ENCODE measurements at regions not wholly inside any gene's neighbourhood (a gene's known extent, or its start where the extent isn't known, plus 50 kb on each side); places are given as distances from the start of the nearest gene placed in this dataset.
A peak's percentile ranks its signal among the peaks of the same experiment; 100 is the strongest.
"Not testable (repeated sequence)": the region's sequence is repeated elsewhere in the genome, so short reads cannot be mapped to it uniquely, and the experiment has no call there.

DNA sequence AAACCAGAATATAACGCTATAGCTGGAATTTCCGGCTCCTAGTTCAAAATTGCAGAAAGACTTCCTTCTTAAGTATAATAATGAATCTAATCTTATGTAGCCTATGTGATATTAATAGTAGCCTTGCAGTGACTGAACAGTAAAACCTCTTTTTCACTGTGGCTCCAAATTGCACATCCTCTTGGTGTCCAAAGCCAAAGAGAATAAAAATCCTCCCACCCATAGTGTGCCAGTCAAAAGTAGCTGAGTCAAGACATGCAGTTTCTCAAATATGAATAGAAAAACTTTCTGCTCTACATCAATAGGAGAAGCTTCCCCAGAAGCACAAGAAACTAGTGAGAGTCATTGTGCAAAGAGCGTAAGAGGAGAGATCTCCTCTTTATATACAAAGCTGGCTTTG lies 76.0 kb upstream of the PICALM start:
- DNase-seq: no peak

DNA sequence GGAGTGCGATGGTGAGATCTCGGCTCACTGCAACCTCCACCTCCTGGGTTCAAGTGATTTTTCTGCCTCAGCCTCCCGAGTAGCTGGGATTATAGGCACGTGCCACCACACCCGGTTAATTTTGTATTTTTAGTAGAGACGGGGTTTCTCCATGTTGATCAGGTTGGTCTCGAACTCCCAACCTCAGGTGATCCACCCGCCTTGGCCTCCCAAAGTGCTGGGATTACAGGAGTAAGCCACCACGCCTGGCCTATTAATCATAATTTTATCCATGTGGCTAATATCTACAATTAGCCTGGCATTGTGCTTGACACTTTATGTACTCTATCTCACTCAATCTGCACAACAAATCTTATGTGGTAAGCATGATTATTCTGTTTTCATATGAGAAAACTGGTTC lies 75.2 kb upstream of the PICALM start:
- DNase-seq: not testable (repeated sequence)

- peak; percentile 57 to 59 for DNase-seq
These were observed 74.5 kb upstream of the PICALM start for GRCh38 chr11:86143087-86144030.

GRCh38 chr11:86142170-86142569 lies 73.3 kb upstream of the PICALM start:
- no peak for DNase-seq

DNA sequence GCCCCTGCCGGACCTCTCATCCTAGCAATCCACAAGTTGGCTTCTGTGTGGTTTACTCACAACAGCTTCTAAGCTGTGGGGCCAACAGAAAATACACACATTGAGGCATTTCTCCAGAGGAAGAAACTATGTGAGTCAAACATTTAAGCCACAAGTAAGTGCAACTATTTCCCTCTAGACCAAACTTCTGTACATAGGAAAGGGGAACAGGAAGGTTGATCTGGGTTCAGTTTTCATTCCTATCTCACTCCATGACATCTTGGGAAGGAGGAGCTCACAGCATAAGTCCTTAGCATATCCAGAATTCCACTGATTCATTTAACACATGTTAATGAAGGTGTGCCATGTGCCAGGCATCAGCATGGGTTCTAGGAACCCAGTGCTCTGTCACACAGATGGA lies 72.8 kb upstream of the PICALM start:
- peak in 1 of 2 donors; percentile 7 for DNase-seq

DNA sequence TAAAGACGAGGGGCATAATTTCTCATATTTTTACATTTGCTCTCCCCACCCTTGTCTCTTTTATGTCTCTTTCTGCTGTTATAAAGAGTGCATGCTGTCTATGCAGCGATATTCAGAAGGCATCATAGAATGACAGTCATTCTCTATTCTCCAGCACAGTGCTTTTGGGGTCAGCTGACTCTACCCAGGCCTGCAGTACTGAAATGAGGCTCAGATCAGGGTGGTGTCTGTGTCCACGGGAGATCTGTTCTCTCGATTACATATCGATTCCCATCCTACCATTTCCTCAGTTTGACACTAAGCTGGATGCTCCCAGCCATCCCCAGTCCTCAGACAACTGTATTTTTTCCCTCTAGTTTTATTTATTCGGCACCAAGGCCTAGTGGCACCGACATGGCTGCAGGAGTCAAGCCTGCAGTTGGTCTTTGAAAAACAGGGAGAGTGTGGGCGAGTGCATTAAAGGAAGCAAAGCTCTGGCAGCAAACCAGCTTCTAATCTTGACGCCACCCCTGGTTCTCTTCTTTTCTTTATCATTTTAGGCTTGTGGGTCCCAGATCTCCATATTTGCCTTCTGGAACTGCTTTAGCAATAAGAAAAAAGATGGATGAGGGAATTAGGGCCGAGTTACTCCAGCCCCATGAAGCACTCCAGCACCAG lies 71.6 kb upstream of the PICALM start:
- no peak for DNase-seq

GRCh38 chr11:86138958-86139357 lies 70.1 kb upstream of the PICALM start:
- DNase-seq: peak; percentile 40 to 56

DNA sequence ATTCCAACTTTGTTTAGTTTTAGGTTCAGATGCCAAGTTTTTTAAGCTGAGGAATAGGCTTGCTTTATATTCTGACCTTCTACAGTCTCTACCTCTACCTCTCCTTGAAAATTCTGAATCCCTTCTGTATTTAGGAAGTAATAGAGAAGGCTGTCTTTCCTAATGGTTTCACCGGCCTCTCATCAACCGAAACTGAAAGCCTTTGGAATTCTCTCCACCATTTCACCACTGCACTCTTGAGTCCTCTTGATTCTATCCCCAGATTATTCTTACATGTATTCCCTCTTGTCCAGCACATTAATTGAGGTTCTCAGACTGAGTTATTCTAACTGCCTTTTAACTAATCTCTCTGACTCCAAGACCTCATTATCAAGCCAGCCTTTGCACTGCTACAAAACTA lies 67.7 kb upstream of the PICALM start:
- no peak for DNase-seq

DNA sequence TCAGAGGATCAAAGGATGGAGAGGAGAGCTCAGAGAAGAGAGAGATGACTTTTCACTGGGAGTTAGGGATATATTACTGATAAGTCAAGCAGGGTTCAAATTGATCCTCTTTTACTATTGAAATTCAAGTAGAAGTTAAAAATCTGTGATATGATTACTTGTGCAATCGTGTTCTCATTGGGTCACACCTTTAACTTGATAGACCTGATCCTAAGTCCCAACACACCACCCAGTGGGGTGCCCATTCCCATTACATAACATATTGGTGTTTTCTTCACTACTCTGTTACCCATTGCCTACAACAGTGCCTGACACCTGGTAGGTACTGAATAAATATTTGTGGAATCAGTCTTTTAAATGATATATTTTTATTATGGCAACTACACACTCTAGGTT lies 66.4 kb upstream of the PICALM start:
- no peak for DNase-seq

DNA sequence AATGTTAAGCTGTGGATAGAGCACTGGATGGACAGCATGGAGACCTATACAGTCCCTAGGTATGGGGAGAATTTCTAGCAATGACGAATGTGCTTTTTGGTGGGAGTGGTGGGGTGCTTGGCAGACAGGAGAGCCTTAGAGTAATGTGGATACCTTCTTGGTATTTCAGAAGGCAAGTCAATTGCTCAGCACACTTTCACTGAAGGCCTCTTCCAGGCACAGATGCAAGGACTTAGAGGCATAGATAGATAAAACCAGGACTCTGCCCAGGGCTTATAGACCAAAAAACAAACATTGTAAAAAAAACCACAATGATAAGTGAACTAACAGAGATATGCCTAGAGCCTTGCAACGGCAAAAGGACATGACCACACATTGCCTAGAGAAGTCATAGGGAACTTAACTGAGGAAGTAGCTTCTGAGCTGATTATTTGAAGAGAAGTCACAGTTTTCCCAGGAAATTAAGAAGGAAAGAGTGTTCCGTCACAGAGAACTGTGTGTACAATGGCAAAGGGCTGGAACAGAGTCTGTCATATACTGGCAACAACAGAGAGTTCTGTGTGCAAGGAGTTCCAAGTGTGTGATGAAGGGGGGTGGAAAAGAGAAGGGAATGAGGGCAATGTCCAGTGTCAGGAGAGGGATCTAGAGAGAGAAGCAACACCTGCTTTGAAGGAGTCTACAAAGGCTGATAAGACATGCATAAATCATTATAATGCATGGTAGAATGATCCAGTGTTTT lies 65.9 kb upstream of the PICALM start:
- no peak for DNase-seq

- DNase-seq: no peak
These were observed 63.9 kb upstream of the PICALM start for GRCh38 chr11:86132667-86133249.

DNA sequence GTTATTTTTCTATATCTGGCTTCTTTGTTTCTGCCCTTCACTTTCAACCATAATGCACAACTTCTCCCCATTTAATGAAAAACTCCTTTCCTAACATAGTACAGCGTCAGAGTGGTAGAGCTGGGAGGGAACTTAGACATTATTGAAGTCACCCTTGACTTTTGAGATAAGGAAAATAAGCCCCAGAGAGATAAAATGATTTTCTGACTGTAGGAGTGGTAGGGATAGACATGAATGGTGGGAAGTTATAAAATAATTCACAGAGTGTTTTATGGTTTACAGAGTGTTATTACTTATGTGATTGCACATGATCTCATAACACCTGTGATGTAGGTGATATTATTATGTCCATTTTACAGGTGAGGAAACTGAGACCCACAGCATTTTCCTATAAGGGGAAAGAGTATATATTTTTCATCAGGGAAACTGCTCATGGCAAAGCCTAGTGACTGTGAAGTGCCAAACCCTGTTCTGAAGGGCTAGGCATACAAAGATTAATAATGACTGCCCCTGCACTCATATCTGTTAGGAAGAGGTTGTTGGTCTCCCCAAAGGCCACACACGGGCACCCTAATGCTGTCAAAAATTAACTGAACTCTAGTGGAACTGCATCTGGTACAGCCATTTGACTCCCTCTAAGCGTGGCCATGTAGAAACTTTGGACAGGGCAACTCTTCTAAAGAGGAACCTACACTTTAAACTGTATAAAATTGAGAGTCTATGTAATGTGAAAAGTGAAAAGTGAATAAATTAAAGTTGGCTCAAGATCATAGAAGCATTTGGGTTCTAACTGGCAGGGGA lies 61.1 kb upstream of the PICALM start:
- no peak for DNase-seq

DNA sequence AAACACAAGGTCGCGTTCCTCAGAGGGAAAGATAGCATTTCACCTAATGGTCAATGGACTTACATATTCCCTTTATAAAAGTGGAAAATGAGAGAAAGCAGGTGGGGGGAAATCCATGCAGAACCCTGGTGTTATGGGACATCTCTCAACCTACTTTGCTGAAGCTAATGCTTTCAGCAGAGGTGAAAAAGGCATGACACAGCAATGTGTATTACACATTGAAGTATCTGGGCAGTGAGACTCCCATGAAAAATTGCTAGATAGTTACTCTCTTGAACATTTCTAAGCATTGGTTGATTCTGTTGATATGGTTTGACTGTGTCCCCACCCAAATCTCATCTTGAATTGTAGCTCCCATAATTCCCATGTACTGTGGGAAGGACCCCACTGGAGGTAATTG lies 60.0 kb upstream of the PICALM start:
- no peak for DNase-seq

- no peak for DNase-seq
These were observed 58.0 kb upstream of the PICALM start for GRCh38 chr11:86126862-86127261.

GRCh38 chr11:86124251-86125233 lies 55.7 kb upstream of the PICALM start:
- DNase-seq: no peak

DNA sequence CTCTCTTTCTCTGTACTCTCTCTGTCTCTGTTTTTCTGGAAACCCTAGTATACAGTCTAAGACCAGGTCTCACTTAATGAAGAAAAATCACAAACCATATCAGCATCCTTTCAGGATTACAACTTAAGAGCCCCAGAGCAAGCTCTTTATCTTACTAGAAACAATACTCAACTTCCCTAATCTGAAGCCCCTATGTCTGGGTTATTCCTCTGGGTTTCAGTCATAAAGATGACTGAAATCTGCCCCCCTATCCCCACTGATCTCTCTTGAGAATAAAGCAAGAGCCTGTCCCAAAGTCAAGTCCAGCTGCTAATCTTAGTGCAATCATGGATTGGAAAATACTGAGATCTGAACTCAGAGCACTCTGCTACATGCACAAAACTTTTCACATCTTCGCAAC lies 53.9 kb upstream of the PICALM start:
- no peak for DNase-seq

DNA sequence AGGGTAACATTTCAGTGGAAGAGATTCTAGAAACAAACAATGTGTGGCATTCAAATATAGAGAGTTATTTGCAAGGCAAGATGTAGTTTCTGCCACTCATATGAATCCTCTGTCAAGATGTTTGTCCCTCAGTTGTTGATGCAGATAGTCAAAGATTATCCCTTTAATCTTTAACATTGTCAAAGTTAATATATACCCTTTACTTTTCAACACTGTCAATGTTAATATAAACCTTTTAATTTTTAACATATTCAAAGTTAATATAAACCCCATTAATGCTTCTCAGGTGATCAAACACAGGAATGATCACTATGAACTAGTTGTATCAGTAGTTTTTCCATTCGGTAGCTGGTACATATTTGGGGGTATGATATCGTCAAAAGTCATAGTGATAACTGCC lies 51.9 kb upstream of the PICALM start:
- no peak for DNase-seq

DNA sequence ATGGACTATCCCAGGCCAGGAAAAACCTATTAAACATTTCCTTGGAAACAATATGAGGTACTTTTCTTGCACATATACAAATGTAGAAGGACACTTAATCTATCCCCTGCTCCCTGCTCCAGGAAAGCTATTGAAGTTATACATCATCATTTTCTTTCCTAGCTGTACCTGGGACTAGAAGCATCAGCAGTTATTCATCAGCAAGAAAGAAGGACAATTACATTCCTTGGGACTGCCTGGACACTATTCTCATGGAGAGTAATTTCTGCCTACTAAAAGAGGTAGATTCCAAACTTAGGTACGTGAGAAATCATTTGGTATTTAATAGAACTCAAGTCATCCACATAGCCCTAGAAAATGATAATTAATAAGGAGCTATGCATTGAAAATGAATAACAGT lies 51.0 kb upstream of the PICALM start:
- no peak for DNase-seq

DNA sequence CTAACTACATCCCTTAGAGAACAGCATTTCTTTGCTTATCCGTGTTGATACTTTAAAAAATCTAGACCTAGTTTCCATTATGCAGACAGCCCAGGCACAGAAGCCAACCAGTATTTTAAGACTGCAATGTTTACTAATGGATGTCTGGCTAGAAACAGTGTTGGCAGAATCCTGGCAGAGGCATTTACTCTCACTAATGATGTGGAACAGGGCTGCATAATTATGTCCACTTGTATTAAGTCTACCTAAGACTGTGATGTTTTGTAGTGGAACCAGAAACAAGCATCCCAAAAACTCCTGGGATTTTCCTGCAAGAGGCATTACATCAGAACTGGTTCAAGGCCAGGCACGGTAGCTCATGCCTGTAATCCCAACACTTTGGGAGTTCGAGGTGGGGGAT lies 50.2 kb upstream of the PICALM start:
- DNase-seq: no peak

Measured in CD4-positive, alpha-beta T cell treated with Interferon alpha-2 for 1 hour (primary cell).